SIG-M5 treated with dmso at 0.1 percent for 504 hours (cell line): ENCODE measurements at regions not wholly inside any gene's neighbourhood (a gene's known extent, or its start where the extent isn't known, plus 50 kb on each side); places are given as distances from the start of the nearest gene placed in this dataset.

ENCODE experiments used
- DNase-seq: peaks from one replicate; lab custom pipeline; 2025; ENCODE audit not compliant: unreplicated experiment; lab: John Stamatoyannopoulos, UW

GRCh38 chr6:54057058-54057457 is 54.2 kb upstream of the MLIP start:
- no peak for DNase-seq

GRCh38 chr6:54058236-54058635 is 53.0 kb upstream of the MLIP start:
- DNase-seq: no peak

GRCh38 chr6:54059683-54060082 is 51.6 kb upstream of the MLIP start:
- no peak for DNase-seq

- no peak for DNase-seq
These were observed 51.0 kb upstream of the MLIP start for GRCh38 chr6:54060286-54060685.
